ENCODE measurements at regions not wholly inside any gene's neighbourhood (a gene's known extent, or its start where the extent isn't known, plus 50 kb on each side); places are given as distances from the start of the nearest gene placed in this dataset.

GRCh38 chr19:28701491-28701890 lies 511.5 kb downstream of the UQCRFS1 start:
- no peak for TF ChIP-seq CREB1 (IDR thresholded peaks at IDR 0.05; ENCODE audit: low read depth)
- TF ChIP-seq YY1 (IDR thresholded peaks at IDR 0.05; ENCODE audit: low read depth), result no peak

DNA sequence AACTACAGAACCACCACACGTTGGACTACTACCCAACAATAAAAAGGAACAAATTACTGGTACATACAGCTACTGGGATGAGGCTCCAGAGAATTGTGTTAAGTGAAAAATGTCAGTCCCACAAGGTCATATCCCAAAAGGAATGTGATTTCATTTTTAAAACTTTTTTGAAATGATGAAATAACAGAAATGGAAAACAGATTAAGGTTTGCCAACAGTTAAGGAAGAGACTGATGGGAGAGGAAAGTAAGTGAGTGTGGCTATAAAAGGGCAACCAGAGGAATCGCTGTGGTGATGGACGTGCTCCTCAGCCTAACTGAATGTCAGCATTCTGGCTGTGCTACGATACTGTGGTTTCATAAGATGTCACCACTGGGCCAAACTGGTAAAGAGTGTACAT lies 512.8 kb downstream of the UQCRFS1 start:
- TF ChIP-seq FOXM1 (IDR thresholded peaks at IDR 0.05; ENCODE audit: borderline replicate concordance, low read depth) (no peak), CEBPB (IDR thresholded peaks at IDR 0.05) (no peak)

DNA sequence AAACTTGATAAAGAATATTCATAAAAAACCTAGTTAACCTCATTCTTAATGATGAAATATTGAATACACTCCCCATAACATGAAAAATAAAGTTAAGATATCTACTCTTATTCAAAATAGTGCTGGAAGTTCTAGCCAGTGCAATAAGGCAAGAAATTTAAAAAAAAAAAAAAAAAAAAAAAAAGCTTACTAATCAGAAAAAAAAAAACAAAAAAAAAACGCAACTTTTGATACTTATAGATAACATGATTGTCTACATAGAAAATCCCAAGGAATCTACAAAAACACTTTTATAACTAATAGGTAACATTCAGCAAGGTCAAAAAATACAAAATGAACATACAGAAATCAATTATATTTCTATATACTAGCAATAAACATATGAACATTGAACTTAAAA lies 515.6 kb downstream of the UQCRFS1 start:
- TF ChIP-seq ZBTB7A (IDR thresholded peaks at IDR 0.05; ENCODE audit: low read depth) (no peak), FOXM1 (IDR thresholded peaks at IDR 0.05; ENCODE audit: borderline replicate concordance, low read depth) (no peak), RAD21 (IDR thresholded peaks at IDR 0.05; ENCODE audit: low read depth) (no peak), CREB1 (IDR thresholded peaks at IDR 0.05; ENCODE audit: low read depth) (no peak), NFIC (IDR thresholded peaks at IDR 0.05) (no peak), REST (IDR thresholded peaks at IDR 0.05; ENCODE audit: low read depth) (no peak), EGR1 (IDR thresholded peaks at IDR 0.05) (no peak), USF1 (IDR thresholded peaks at IDR 0.05) (no peak), YY1 (IDR thresholded peaks at IDR 0.05; ENCODE audit: low read depth) (no peak)

DNA sequence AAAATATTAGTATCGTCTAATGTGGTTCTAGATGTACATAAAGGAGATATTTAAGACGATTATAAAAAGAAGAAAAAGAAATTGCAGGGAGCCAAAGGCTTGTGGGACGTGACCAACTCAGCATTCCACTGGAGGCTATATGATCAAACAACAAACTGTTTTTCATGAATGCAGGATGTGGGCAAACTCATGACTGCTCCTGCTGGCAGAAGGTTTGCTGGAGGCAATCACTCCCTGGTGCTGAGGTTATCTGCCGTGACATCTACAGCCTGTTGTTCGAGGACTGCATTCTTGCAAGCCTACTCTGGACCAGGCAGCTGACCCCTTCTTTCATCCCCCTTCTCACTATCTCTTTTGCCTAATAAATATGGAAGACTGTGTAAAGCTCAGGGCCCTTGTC lies 518.1 kb downstream of the UQCRFS1 start:
- TF ChIP-seq YY1 (IDR thresholded peaks at IDR 0.05; ENCODE audit: low read depth) (no peak), NFIC (IDR thresholded peaks at IDR 0.05) (no peak), USF1 (IDR thresholded peaks at IDR 0.05) (no peak), ZBTB7A (IDR thresholded peaks at IDR 0.05; ENCODE audit: low read depth) (no peak), EGR1 (IDR thresholded peaks at IDR 0.05) (no peak), REST (IDR thresholded peaks at IDR 0.05; ENCODE audit: low read depth) (no peak), CEBPB (IDR thresholded peaks at IDR 0.05) (no peak), TAF1 (IDR thresholded peaks at IDR 0.05; ENCODE audit: low read depth) (no peak), MAX (IDR thresholded peaks at IDR 0.05) (no peak), EP300 (IDR thresholded peaks at IDR 0.05; ENCODE audit: borderline replicate concordance) (no peak), RAD21 (IDR thresholded peaks at IDR 0.05; ENCODE audit: low read depth) (no peak), CREB1 (IDR thresholded peaks at IDR 0.05; ENCODE audit: low read depth) (no peak), TEAD4 (IDR thresholded peaks at IDR 0.05) (no peak), FOXM1 (IDR thresholded peaks at IDR 0.05; ENCODE audit: borderline replicate concordance, low read depth) (no peak), TCF12 (IDR thresholded peaks at IDR 0.05; ENCODE audit: low read depth) (no peak)

DNA sequence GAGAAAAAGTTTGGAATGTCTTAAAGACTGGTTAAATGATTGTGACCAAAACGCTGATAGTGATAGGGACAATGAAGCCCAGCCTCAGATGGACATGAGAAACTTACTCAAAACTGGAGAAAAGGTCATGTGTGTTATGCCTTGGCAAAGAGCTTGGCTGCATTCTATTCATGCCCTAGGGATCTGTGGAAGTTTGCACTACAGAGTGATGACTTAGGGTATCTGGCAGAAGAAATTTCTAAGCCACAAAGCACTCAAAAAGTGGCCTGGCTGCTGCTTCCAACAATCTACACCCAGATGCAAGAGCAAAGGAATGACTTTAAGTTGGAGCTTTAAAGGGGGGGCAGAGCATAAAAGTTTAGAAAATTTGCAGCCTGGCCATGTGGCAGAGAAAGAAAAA lies 521.3 kb downstream of the UQCRFS1 start:
- TF ChIP-seq MAX (IDR thresholded peaks at IDR 0.05), result no peak
- TF ChIP-seq EP300 (IDR thresholded peaks at IDR 0.05; ENCODE audit: borderline replicate concordance), result no peak
- TF ChIP-seq RAD21 (IDR thresholded peaks at IDR 0.05; ENCODE audit: low read depth), result no peak
- no peak for TF ChIP-seq TEAD4 (IDR thresholded peaks at IDR 0.05)
- TF ChIP-seq CEBPB (IDR thresholded peaks at IDR 0.05), result no peak
- TF ChIP-seq YY1 (IDR thresholded peaks at IDR 0.05; ENCODE audit: low read depth), result no peak
- no peak for TF ChIP-seq USF1 (IDR thresholded peaks at IDR 0.05)
- no peak for TF ChIP-seq REST (IDR thresholded peaks at IDR 0.05; ENCODE audit: low read depth)
- TF ChIP-seq FOXM1 (IDR thresholded peaks at IDR 0.05; ENCODE audit: borderline replicate concordance, low read depth), result no peak
- TF ChIP-seq EGR1 (IDR thresholded peaks at IDR 0.05), result no peak
- TF ChIP-seq CREB1 (IDR thresholded peaks at IDR 0.05; ENCODE audit: low read depth), result no peak
- TF ChIP-seq TCF12 (IDR thresholded peaks at IDR 0.05; ENCODE audit: low read depth), result no peak
- no peak for TF ChIP-seq NFIC (IDR thresholded peaks at IDR 0.05)
- no peak for TF ChIP-seq TAF1 (IDR thresholded peaks at IDR 0.05; ENCODE audit: low read depth)
- no peak for TF ChIP-seq ZBTB7A (IDR thresholded peaks at IDR 0.05; ENCODE audit: low read depth)

Data from Ishikawa (cell line).